ENCODE measurements at regions not wholly inside any gene's neighbourhood (a gene's known extent, or its start where the extent isn't known, plus 50 kb on each side); places are given as distances from the start of the nearest gene placed in this dataset.
"Not testable (repeated sequence)": the region's sequence is repeated elsewhere in the genome, so short reads cannot be mapped to it uniquely, and the experiment has no call there.

GRCh38 chr14:27668531-27668930 lies 1070.7 kb upstream of the NOVA1 start:
- no peak overlapping the region for H3K4me3 Mint-ChIP-seq
- no peaks in the 10 kb centered on the region for H3K4me1 Mint-ChIP-seq
- no peaks in the 10 kb centered on the region for H3K27me3 Mint-ChIP-seq
- no peak overlapping the region for H3K27ac Mint-ChIP-seq
- no peaks in the 10 kb centered on the region for H3K9me3 ChIP-seq (ENCODE audit: control insufficient read depth, low read length, poor library complexity, severe bottlenecking)
- DNase-seq (no peak), ATAC-seq (no peak)
- no peaks in the 10 kb centered on the region for H3K36me3 Mint-ChIP-seq (ENCODE audit: low read depth)

GRCh38 chr14:27672047-27672446 lies 1074.2 kb upstream of the NOVA1 start:
- ATAC-seq (no peak), DNase-seq (no peak)
- Mint-ChIP-seq H3K27me3 (no peaks in the 10 kb centered on the region), H3K4me1 (no peaks in the 10 kb centered on the region), H3K36me3 (ENCODE audit: low read depth) (no peaks in the 10 kb centered on the region), H3K27ac (no peak overlapping the region), H3K4me3 (no peak overlapping the region)
- no peaks in the 10 kb centered on the region for H3K9me3 ChIP-seq (ENCODE audit: control insufficient read depth, low read length, poor library complexity, severe bottlenecking)

- H3K27me3 Mint-ChIP-seq; H3K4me1 Mint-ChIP-seq; H3K36me3 Mint-ChIP-seq (ENCODE audit: low read depth); H3K27ac Mint-ChIP-seq; ATAC-seq; H3K9me3 ChIP-seq (ENCODE audit: control insufficient read depth, low read length, poor library complexity, severe bottlenecking); DNase-seq; H3K4me3 Mint-ChIP-seq: not testable (repeated sequence)
Observed at GRCh38 chr14:27672811-27673737, 1075.2 kb upstream of the NOVA1 start.

- Mint-ChIP-seq H3K4me3 (no peak overlapping the region), H3K27ac (no peak overlapping the region), H3K4me1 (no peaks in the 10 kb centered on the region), H3K36me3 (ENCODE audit: low read depth) (no peaks in the 10 kb centered on the region), H3K27me3 (no peaks in the 10 kb centered on the region)
- no peak for DNase-seq
- H3K9me3 ChIP-seq (ENCODE audit: control insufficient read depth, low read length, poor library complexity, severe bottlenecking): no peaks in the 10 kb centered on the region
- no peak for ATAC-seq
Observed at GRCh38 chr14:27686137-27686536, 1080.5 kb upstream of the FOXG1 start.

GRCh38 chr14:27688841-27689444 lies 1077.6 kb upstream of the FOXG1 start:
- no peaks in the 10 kb centered on the region for H3K36me3 Mint-ChIP-seq (ENCODE audit: low read depth)
- H3K27me3 Mint-ChIP-seq: no peaks in the 10 kb centered on the region
- no peak for DNase-seq
- H3K9me3 ChIP-seq (ENCODE audit: control insufficient read depth, low read length, poor library complexity, severe bottlenecking): no peaks in the 10 kb centered on the region
- no peaks in the 10 kb centered on the region for H3K4me1 Mint-ChIP-seq
- H3K4me3 Mint-ChIP-seq: no peak overlapping the region
- no peak for ATAC-seq
- H3K27ac Mint-ChIP-seq: no peak overlapping the region

- no peaks in the 10 kb centered on the region for H3K9me3 ChIP-seq (ENCODE audit: control insufficient read depth, low read length, poor library complexity, severe bottlenecking)
- no peak for DNase-seq
- no peaks in the 10 kb centered on the region for H3K36me3 Mint-ChIP-seq (ENCODE audit: low read depth)
- no peaks in the 10 kb centered on the region for H3K27me3 Mint-ChIP-seq
- no peak overlapping the region for H3K27ac Mint-ChIP-seq
- no peak for ATAC-seq
- H3K4me1 Mint-ChIP-seq: no peaks in the 10 kb centered on the region
- H3K4me3 Mint-ChIP-seq: no peak overlapping the region
Observed at GRCh38 chr14:27712364-27712763, 1054.2 kb upstream of the FOXG1 start.

- H3K36me3 Mint-ChIP-seq (ENCODE audit: low read depth): no peaks in the 10 kb centered on the region
- no peak overlapping the region for H3K27ac Mint-ChIP-seq
- no peaks in the 10 kb centered on the region for H3K27me3 Mint-ChIP-seq
- ATAC-seq: no peak
- no peaks in the 10 kb centered on the region for H3K4me1 Mint-ChIP-seq
- no peak overlapping the region for H3K4me3 Mint-ChIP-seq
- DNase-seq: no peak
- no peaks in the 10 kb centered on the region for H3K9me3 ChIP-seq (ENCODE audit: control insufficient read depth, low read length, poor library complexity, severe bottlenecking)
Observed at GRCh38 chr14:27715561-27715960, 1051.0 kb upstream of the FOXG1 start.

GRCh38 chr14:27721760-27722159 lies 1044.8 kb upstream of the FOXG1 start:
- ATAC-seq: no peak
- Mint-ChIP-seq H3K27me3 (no peaks in the 10 kb centered on the region), H3K27ac (no peak overlapping the region), H3K36me3 (ENCODE audit: low read depth) (no peaks in the 10 kb centered on the region), H3K4me3 (no peak overlapping the region), H3K4me1 (no peaks in the 10 kb centered on the region)
- no peak for DNase-seq
- H3K9me3 ChIP-seq (ENCODE audit: control insufficient read depth, low read length, poor library complexity, severe bottlenecking): no peaks in the 10 kb centered on the region

GRCh38 chr14:27725482-27725881 lies 1041.1 kb upstream of the FOXG1 start:
- ATAC-seq (no peak), DNase-seq (no peak)
- H3K4me3 Mint-ChIP-seq: no peak overlapping the region
- H3K27ac Mint-ChIP-seq: no peak overlapping the region
- no peaks in the 10 kb centered on the region for H3K36me3 Mint-ChIP-seq (ENCODE audit: low read depth)
- no peaks in the 10 kb centered on the region for H3K9me3 ChIP-seq (ENCODE audit: control insufficient read depth, low read length, poor library complexity, severe bottlenecking)
- H3K27me3 Mint-ChIP-seq: no peaks in the 10 kb centered on the region
- H3K4me1 Mint-ChIP-seq: no peaks in the 10 kb centered on the region

GRCh38 chr14:27727251-27727770 lies 1039.3 kb upstream of the FOXG1 start:
- Mint-ChIP-seq H3K27me3 (no peaks in the 10 kb centered on the region), H3K4me3 (no peak overlapping the region), H3K27ac (no peak overlapping the region), H3K36me3 (ENCODE audit: low read depth) (no peaks in the 10 kb centered on the region), H3K4me1 (no peaks in the 10 kb centered on the region)
- no peaks in the 10 kb centered on the region for H3K9me3 ChIP-seq (ENCODE audit: control insufficient read depth, low read length, poor library complexity, severe bottlenecking)
- ATAC-seq (no peak), DNase-seq (no peak)

- Mint-ChIP-seq H3K27ac (no peak overlapping the region), H3K36me3 (ENCODE audit: low read depth) (no peaks in the 10 kb centered on the region), H3K4me3 (no peak overlapping the region), H3K27me3 (no peaks in the 10 kb centered on the region), H3K4me1 (no peaks in the 10 kb centered on the region)
- no peaks in the 10 kb centered on the region for H3K9me3 ChIP-seq (ENCODE audit: control insufficient read depth, low read length, poor library complexity, severe bottlenecking)
- ATAC-seq (no peak), DNase-seq (no peak)
Observed at GRCh38 chr14:27730204-27730603, 1036.4 kb upstream of the FOXG1 start.

- no peaks in the 10 kb centered on the region for H3K4me1 Mint-ChIP-seq
- no peak overlapping the region for H3K4me3 Mint-ChIP-seq
- H3K27me3 Mint-ChIP-seq: no peaks in the 10 kb centered on the region
- H3K27ac Mint-ChIP-seq: no peak overlapping the region
- no peak for ATAC-seq
- H3K9me3 ChIP-seq (ENCODE audit: control insufficient read depth, low read length, poor library complexity, severe bottlenecking): no peaks in the 10 kb centered on the region
- no peak for DNase-seq
- no peaks in the 10 kb centered on the region for H3K36me3 Mint-ChIP-seq (ENCODE audit: low read depth)
Observed at GRCh38 chr14:27739657-27740156, 1026.9 kb upstream of the FOXG1 start.

- no peaks in the 10 kb centered on the region for H3K9me3 ChIP-seq (ENCODE audit: control insufficient read depth, low read length, poor library complexity, severe bottlenecking)
- H3K36me3 Mint-ChIP-seq (ENCODE audit: low read depth): no peaks in the 10 kb centered on the region
- no peaks in the 10 kb centered on the region for H3K27me3 Mint-ChIP-seq
- no peak for DNase-seq
- no peak overlapping the region for H3K27ac Mint-ChIP-seq
- ATAC-seq: no peak
- no peaks in the 10 kb centered on the region for H3K4me1 Mint-ChIP-seq
- H3K4me3 Mint-ChIP-seq: no peak overlapping the region
Observed at GRCh38 chr14:27750114-27750513, 1016.5 kb upstream of the FOXG1 start.

Data from T-helper 17 cell (primary cell).